Lower leg skin (tissue), 3 donors: ENCODE measurements at regions not wholly inside any gene's neighbourhood (a gene's known extent, or its start where the extent isn't known, plus 50 kb on each side); places are given as distances from the start of the nearest gene placed in this dataset.

ENCODE experiments used
- CTCF ChIP-seq, 3 donors: fragments of 450-650 bp; IDR thresholded peaks; one replicate each; pipeline ENCODE4 v1.5.1; 2016; ENCODE audit warnings: antibody characterized with exemption in 3 of 3, mild to moderate bottlenecking in 3 of 3, moderate library complexity in 2 of 3
- POLR2A ChIP-seq, 2 donors: fragments of 450-650 bp; IDR thresholded peaks; one replicate each; pipeline ENCODE4 v1.6.1; 2016 to 2017; ENCODE audit warnings: antibody characterized with exemption in 2 of 2, mild to moderate bottlenecking in 1 of 2, moderate library complexity in 1 of 2

- TF ChIP-seq POLR2A (IDR thresholded peaks at IDR 0.05) (no peak), CTCF (IDR thresholded peaks at IDR 0.05) (no peak)
These were observed 432.7 kb upstream of the DIPK2B start for GRCh38 chrX:45633419-45633818.
